GM23338 (cell line): ENCODE measurements at regions not wholly inside any gene's neighbourhood (a gene's known extent, or its start where the extent isn't known, plus 50 kb on each side); places are given as distances from the start of the nearest gene placed in this dataset.

Experiments
- CREB1 ChIP-seq: fragments of 250-450 bp; sonication (Bioruptor Pico); IDR thresholded peaks from 2 replicates; pipeline ENCODE4 v1.5.0; 2020; ENCODE audit warnings: low read depth, mild to moderate bottlenecking, moderate library complexity
- CTCF ChIP-seq, 2 experiments: fragments of 200-600 bp in 1 of 2; sonication (generic) in 1 of 2; conservative IDR thresholded peaks; 2 replicates each; pipeline versions ENCODE4 v1.5.1 to v1.6.1; 2016 to 2017; ENCODE audit warnings: antibody characterized with exemption in 2 of 2, low read depth in 2 of 2, mild to moderate bottlenecking in 2 of 2, moderate library complexity in 1 of 2
- ETS1 ChIP-seq: IDR thresholded peaks from 2 replicates; pipeline ENCODE4 v1.6.1; 2016; ENCODE audit warnings: antibody characterized with exemption
- EZH2 ChIP-seq: fragments of 200-600 bp; sonication (generic); IDR thresholded peaks from one replicate; pipeline ENCODE4 v1.8.0; 2017; ENCODE audit warnings: antibody characterized with exemption, mild to moderate bottlenecking, low read depth; ENCODE audit not compliant: unreplicated experiment
- EZH2phosphoT487 ChIP-seq: fragments of 200-600 bp; sonication (generic); IDR thresholded peaks from one replicate; pipeline ENCODE4 v1.8.1; 2018; ENCODE audit warnings: antibody characterized with exemption; ENCODE audit not compliant: unreplicated experiment

GRCh38 chr3:89867286-89867685, 759.9 kb downstream of the EPHA3 start:
- no peak for TF ChIP-seq CREB1 (CRISPR knock-in tag)
- no peak for TF ChIP-seq CTCF (conservative IDR thresholded peaks at IDR 0.05; ENCODE audit: low read depth in 2 of 2)
- TF ChIP-seq EZH2, result no peak
- no peak for TF ChIP-seq ETS1
- no peak for TF ChIP-seq EZH2phosphoT487
